Esophagus squamous epithelium (tissue), 5 donors: ENCODE measurements at regions not wholly inside any gene's neighbourhood (a gene's known extent, or its start where the extent isn't known, plus 50 kb on each side); places are given as distances from the start of the nearest gene placed in this dataset.

ENCODE experiments used
- DNase-seq: peaks from one replicate; lab custom pipeline; 2025; lab: John Stamatoyannopoulos, UW
- H3K27ac ChIP-seq, 4 donors: fragments of 200-600 bp; sonication (generic); one replicate each; pipeline ENCODE4 v1.5.1; 2016 to 2019; ENCODE audit warnings: mild to moderate bottlenecking in 1 of 4
- H3K27me3 ChIP-seq, 4 donors: fragments of 200-600 bp; sonication (generic); 1 replicate in 3 of 4; 2 replicates in 1 of 4; pipeline versions ENCODE4 v1.5.1 to v1.6.0; 2017 to 2021; ENCODE audit warnings: antibody characterized with exemption in 1 of 4
- H3K36me3 ChIP-seq, 3 donors: fragments of 200-600 bp; sonication (generic); one replicate each; pipeline ENCODE4 v1.5.1; 2016 to 2019
- H3K4me1 ChIP-seq, 3 donors: fragments of 200-600 bp; sonication (generic); one replicate each; pipeline ENCODE4 v1.5.1; 2017 to 2019
- H3K4me3 ChIP-seq, 4 donors: fragments of 200-600 bp; sonication (generic); 1 replicate in 3 of 4; 2 replicates in 1 of 4; pipeline ENCODE4 v1.5.1; 2016 to 2019; ENCODE audit warnings: mild to moderate bottlenecking in 2 of 4, moderate library complexity in 1 of 4
- H3K9me3 ChIP-seq, 3 donors: fragments of 200-600 bp; sonication (generic); one replicate each; pipeline ENCODE4 v1.5.1; 2016 to 2019
- POLR2A ChIP-seq, 4 donors: fragments of 450-650 bp; IDR thresholded peaks; one replicate each; pipeline ENCODE4 v1.6.1; 2017; ENCODE audit warnings: antibody characterized with exemption in 4 of 4, mild to moderate bottlenecking in 4 of 4, moderate library complexity in 3 of 4
- WGBS, 2 donors: methylation state at CpG; one replicate each; pipeline ENCODE4 v1.1.5; 2018; 5-methylcytosine and 5-hydroxymethylcytosine counted together
- intact Hi-C: fragments of 100-400 bp; cut with DNase I; formaldehyde crosslinking; loops from one replicate; pipeline ENCODE4 v1.15.0; 2022
- TF ChIP-seq, protein P1 (sequence below), 6 experiments: fragments of 450-650 bp in 4 of 6; fragments of 200-600 bp in 2 of 6; sonication (generic) in 2 of 6; IDR thresholded peaks; one replicate each; pipeline ENCODE4 v1.5.1; 2016 to 2019; ENCODE audit warnings: antibody characterized with exemption in 6 of 6, mild to moderate bottlenecking in 4 of 6, moderate library complexity in 4 of 6
- donor health status: DM: yes; HTN: yes; CAD: no.

DNA sequence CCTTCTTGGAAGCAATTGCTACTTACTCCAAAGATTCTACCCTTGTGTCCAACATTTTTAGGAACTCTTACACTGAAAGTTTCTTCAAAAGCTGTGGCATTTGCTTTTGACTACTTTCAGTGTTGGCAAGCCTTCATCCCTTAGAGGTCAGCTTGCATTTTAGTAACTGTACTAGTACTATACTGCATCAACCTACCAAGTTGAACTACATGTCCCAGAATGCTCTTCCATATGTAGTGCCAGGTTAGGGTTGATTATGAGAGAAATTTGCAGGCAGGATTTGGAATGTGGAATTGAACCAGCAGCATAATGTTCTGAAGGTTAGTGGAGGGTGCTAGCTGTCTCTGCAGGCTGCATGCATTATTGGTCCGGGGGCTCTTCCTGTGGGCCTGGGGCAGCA, 189.9 kb upstream of the FOXN2 start:
- no peak overlapping the region for H3K4me3 ChIP-seq
- no peaks in the 10 kb centered on the region for H3K36me3 ChIP-seq
- H3K27me3 ChIP-seq = no peaks in the 10 kb centered on the region
- no peaks in the 10 kb centered on the region for H3K4me1 ChIP-seq
- TF ChIP-seq, protein P1, sequence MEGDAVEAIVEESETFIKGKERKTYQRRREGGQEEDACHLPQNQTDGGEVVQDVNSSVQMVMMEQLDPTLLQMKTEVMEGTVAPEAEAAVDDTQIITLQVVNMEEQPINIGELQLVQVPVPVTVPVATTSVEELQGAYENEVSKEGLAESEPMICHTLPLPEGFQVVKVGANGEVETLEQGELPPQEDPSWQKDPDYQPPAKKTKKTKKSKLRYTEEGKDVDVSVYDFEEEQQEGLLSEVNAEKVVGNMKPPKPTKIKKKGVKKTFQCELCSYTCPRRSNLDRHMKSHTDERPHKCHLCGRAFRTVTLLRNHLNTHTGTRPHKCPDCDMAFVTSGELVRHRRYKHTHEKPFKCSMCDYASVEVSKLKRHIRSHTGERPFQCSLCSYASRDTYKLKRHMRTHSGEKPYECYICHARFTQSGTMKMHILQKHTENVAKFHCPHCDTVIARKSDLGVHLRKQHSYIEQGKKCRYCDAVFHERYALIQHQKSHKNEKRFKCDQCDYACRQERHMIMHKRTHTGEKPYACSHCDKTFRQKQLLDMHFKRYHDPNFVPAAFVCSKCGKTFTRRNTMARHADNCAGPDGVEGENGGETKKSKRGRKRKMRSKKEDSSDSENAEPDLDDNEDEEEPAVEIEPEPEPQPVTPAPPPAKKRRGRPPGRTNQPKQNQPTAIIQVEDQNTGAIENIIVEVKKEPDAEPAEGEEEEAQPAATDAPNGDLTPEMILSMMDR (IDR thresholded peaks at IDR 0.05) = no peak
- TF ChIP-seq POLR2A (IDR thresholded peaks at IDR 0.05) = no peak
- H3K27ac ChIP-seq = no peak overlapping the region
- DNase-seq = no peak
- WGBS, 2 donors = 83 to 100% methylated on average over 1 of the region's 1 CpG
- H3K9me3 ChIP-seq = no peaks in the 10 kb centered on the region
- intact Hi-C loops = no loop called here

DNA sequence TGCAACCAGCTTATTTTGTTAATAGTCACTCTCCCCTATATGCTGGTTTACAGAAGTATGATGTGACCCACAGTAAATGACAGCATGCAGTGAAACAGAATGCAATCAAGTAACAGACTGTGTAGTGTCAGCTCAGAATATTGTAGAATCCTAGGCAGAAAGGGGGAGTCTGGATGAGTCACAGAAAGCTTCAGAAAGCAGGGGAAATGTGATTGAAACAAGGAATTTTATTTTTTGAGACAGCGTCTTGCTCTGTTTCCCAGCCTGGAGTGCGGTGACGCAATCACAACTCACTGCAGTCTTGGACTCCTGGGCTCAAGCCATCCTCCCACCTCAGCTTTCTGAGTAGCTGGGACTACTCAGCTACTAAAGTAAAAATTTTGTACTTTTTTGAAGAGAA, 188.3 kb upstream of the FOXN2 start:
- no peak for TF ChIP-seq POLR2A (IDR thresholded peaks at IDR 0.05)
- TF ChIP-seq, protein P1 (IDR thresholded peaks at IDR 0.05) = no peak
- no peaks in the 10 kb centered on the region for H3K4me1 ChIP-seq
- H3K27ac ChIP-seq = no peak overlapping the region
- intact Hi-C loops = no loop called here
- H3K36me3 ChIP-seq = no peaks in the 10 kb centered on the region
- 62 to 82% methylated on average over 3 of the region's 3 CpGs for WGBS, 2 donors
- H3K27me3 ChIP-seq = no peaks in the 10 kb centered on the region
- no peak for DNase-seq
- H3K4me3 ChIP-seq = no peak overlapping the region
- H3K9me3 ChIP-seq = no peaks in the 10 kb centered on the region

DNA sequence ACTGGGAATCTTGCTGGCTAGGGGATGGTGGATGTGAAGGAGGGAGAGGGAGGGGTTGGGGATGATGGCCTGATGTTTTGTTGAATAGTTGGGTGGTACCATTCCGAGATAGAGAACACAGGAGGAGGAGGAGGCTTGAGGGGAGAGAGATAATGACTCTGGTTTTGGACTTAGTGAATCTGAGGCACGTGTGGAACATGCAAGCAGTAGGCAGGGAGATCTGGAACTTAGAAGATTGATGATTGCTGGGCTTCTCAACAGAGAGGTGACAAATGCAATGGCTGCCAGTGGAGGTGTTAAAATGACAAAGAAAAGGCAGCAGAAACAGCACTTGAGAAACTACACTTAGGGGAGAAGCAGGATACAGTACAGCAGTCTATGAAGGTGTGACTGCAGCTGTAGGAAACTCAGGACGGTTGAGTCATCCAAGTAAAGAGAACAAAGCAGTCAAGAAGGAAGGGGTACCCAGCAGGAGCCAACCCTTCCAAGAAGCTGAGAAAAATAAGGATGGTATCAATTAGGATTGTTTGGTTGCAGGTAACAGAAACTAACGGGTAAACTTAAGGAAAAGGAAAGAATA, 186.8 kb upstream of the FOXN2 start:
- no peaks in the 10 kb centered on the region for H3K9me3 ChIP-seq
- intact Hi-C loops = no loop called here
- no peaks in the 10 kb centered on the region for H3K27me3 ChIP-seq
- H3K36me3 ChIP-seq = no peaks in the 10 kb centered on the region
- no peak for TF ChIP-seq POLR2A (IDR thresholded peaks at IDR 0.05)
- TF ChIP-seq, protein P1 (IDR thresholded peaks at IDR 0.05) = no peak
- 53 to 60% methylated on average over 4 of the region's 4 CpGs for WGBS, 2 donors
- H3K27ac ChIP-seq = no peak overlapping the region
- no peak for DNase-seq
- peaks cover 0 to 8% (median 0%) of the 10 kb centered on the region in 3 donors for H3K4me1 ChIP-seq
- no peak overlapping the region for H3K4me3 ChIP-seq

DNA sequence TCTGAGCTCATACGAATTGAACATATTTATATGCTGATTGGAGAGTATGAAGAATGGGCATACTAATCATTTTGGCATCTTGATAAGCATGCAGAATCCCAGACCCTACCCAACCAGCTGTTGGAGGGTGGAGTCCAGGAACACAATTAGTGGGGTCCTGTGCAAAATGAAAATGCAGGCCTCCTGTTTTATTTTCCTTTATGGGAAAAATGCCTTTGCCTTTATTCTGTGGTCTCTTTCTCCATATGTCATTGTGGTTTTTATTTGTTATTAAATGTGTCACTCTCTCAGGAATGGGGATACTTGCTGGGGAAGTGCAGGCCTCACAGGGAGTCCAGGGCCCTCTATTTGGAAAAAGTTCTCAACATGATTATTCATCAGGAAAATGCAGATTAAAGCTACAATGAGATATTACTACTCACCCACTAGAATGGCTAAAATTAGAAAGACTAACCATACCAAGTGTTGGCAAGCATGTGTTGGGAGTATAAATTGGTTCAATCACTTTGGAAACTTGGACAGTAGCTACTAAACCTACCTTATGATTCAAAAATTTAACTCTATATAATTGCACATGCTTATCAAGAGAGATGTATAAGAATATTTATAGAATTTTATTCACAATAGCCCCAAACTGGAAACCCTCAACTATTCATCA, 185.1 kb upstream of the FOXN2 start:
- Histone ChIP-seq H3K9me3 (no peaks in the 10 kb centered on the region), H3K36me3 (no peaks in the 10 kb centered on the region), H3K4me1 (peaks cover 0 to 8% (median 0%) of the 10 kb centered on the region in 3 donors), H3K27me3 (no peaks in the 10 kb centered on the region), H3K4me3 (no peak overlapping the region), H3K27ac (no peak overlapping the region)
- TF ChIP-seq, protein P1 (IDR thresholded peaks at IDR 0.05) = no peak
- no peak for TF ChIP-seq POLR2A (IDR thresholded peaks at IDR 0.05)
- intact Hi-C loops = no loop called here
- 70 to 89% methylated on average over 1 of the region's 1 CpG for WGBS, 2 donors
- DNase-seq = no peak

DNA sequence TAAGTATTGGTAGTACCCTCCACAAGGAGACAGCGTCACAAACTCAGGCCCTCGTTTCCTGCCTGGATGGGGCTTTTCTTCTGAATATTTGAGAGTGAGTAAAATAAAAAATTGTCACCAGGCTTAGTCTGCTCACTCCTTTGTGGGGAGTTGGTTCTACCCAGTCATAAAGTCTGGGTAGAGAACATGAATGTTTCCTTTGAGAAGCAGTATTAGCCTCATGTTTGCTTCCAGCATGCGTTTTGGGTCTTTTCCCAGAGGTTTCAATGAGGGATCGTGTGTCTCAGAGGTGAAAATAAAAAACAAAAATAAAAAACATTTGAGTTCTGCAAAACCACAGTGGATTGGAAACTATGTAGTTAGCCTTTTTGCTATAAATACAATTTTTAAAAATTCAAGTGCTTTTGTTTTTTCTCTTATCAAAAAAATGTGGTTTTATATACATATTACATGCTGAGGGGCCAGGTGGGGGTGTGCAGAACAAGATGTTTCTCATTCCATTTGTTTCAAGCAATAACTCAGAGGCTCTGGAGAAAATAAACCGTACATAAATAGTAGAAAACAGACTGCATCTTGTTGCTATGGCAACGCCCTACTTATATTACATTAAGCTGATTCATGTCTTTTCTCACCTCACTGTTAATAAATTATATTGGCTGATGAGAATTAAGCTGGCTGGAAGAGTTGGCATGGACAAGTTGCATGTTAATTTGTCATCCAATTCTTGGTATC, 182.8 kb upstream of the FOXN2 start:
- TF ChIP-seq, protein P1 (IDR thresholded peaks at IDR 0.05) = no peak
- no peak for TF ChIP-seq POLR2A (IDR thresholded peaks at IDR 0.05)
- no peaks in the 10 kb centered on the region for H3K27me3 ChIP-seq
- no peak overlapping the region for H3K4me3 ChIP-seq
- no peaks in the 10 kb centered on the region for H3K9me3 ChIP-seq
- no peak overlapping the region for H3K27ac ChIP-seq
- DNase-seq = no peak
- no peaks in the 10 kb centered on the region for H3K36me3 ChIP-seq
- H3K4me1 ChIP-seq = peaks cover 0 to 8% (median 0%) of the 10 kb centered on the region in 3 donors
- intact Hi-C loops = no loop called here
- WGBS, 2 donors = 35 to 52% methylated on average over 6 of the region's 6 CpGs
